IPS DF 19.7 (cell line): ENCODE measurements at regions not wholly inside any gene's neighbourhood (a gene's known extent, or its start where the extent isn't known, plus 50 kb on each side); places are given as distances from the start of the nearest gene placed in this dataset.
"Not testable (repeated sequence)": the region's sequence is repeated elsewhere in the genome, so short reads cannot be mapped to it uniquely, and the experiment has no call there.

Source experiments
- DNase-seq: peaks from one replicate; pipeline ENCODE4 v3.0.0-alpha.2; 2013; ENCODE audit warnings: low read depth, low spot score

DNA sequence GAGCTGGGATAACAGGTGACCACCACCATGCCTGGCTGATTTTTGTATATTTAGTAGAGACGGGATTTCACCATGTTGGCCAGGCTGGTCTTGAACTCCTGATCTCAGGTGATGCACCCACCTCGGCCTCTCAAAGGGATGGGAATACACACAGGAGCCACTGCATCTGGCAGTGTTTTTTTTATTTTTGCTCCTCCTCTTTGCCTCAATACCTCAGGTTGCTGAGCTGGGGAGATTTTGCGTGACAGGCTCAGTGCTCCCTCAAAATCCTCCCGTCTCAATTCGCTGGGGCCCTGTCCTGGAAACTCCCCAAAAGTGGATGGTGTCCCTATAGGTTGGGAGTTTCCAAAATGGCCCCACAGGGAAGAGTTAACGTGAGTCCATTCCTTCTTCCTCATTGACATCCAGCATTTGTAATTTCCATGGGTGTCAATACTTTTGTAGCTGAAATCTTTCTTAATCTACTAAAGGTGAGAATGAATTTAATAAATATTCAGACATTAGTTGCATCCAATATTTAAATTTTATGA lies 71.8 kb downstream of the GGTLC2 start:
- DNase-seq, result no peak

DNA sequence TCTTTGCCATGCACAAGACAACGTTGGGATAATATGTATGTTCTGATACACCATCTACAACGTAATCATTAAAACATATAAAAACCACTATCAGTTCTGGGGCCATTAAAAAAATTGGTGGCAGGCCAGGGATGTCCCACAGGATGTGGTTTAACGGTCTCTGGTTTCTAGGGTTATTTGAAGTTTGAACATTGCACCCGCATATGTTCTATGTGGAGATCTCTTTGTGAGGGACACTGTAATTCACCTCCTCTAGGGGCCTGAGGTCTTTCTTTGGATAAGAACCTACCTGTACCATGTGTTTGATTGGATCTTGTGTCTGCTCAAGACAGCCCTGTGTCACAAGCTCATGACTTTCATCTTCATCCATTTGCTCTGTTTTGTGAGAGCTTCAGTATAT lies 73.2 kb downstream of the GGTLC2 start:
- no peak for DNase-seq

DNA sequence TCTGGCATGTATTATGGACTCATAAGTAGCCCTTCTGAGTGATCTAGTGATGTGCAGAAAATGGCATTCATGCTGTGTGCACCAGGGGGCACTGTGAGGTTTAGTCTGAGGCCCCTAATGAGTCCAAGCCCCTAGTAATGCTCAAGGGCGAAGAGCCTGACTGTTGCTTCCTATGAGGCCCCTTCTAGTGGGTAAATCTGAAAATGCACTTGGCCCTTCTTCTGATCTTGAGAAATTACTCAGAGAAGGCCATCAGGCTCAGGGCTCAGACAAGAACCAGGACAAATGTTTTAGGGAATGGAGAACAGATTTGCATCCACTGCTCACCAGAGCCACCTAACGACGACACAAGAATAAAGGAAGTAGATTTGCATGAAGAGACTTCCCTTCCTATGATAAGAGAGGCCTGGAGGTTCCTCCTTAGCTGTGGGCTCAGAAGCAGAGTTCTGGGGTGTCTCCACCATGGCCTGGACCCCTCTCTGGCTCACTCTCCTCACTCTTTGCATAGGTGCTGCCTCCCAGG lies 75.8 kb downstream of the GGTLC2 start:
- no peak for DNase-seq

DNA sequence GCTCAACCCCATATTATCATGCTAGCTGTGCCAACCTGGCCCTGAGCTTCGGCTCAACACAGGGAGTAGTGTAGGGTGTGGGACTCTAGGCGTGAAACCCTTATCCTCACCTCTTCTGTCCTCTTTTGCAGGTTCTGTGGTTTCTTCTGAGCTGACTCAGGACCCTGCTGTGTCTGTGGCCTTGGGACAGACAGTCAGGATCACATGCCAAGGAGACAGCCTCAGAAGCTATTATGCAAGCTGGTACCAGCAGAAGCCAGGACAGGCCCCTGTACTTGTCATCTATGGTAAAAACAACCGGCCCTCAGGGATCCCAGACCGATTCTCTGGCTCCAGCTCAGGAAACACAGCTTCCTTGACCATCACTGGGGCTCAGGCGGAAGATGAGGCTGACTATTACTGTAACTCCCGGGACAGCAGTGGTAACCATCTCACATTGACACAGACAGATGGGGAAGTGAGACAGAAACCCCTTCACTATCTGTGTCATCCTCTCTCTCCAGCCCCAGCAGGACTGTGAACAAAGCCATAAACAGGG lies 76.4 kb downstream of the GGTLC2 start:
- no peak for DNase-seq

DNA sequence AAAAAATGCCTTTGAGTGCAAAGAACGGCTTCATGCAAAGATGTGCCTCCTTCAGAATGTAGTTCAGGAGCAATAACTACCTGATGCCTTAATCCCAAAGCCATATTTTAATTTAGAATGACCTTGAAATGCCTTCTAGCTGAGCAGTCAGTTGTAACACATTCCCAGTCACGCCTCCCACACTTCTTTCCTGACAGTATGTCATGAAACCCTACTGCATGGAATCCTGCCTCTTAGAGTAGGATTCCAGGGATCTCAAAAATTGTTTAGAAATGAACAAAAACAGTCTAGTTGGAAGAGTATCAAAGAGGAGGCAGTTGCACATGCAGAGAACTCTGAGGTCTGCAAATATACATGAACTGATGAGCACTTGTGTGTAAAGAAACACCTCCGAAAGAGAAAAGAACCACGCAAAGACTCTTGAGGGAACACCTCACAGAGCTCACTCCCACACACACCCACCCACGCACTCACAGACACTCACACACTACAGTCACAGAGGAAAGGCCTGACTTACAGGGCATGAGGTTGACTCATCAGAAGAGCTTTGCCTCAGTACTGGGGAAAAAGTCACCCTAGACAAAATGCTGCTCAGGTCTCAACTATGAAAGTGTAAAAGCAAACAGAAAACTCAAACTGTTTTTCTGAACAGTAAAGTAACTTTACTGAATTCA lies 77.4 kb downstream of the GGTLC2 start:
- DNase-seq, result no peak

DNA sequence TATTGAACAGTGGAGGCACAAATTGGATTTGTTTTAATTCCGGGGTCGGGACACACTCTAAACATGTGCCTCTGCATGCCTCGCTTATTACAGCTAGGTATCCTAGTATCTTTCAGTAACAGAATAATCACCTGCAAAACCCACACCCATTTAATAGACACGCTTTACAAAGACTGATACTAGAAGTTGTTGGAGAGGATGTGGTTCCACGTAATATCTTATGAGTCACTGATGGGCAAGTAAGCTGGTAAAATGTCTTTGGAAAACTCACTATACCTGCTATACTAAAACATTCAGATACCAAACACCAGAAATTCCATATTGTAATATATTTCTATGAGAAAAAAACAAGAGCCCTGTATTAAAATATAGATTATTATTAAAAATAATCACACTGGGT lies 84.0 kb downstream of the GGTLC2 start:
- no peak for DNase-seq

DNA sequence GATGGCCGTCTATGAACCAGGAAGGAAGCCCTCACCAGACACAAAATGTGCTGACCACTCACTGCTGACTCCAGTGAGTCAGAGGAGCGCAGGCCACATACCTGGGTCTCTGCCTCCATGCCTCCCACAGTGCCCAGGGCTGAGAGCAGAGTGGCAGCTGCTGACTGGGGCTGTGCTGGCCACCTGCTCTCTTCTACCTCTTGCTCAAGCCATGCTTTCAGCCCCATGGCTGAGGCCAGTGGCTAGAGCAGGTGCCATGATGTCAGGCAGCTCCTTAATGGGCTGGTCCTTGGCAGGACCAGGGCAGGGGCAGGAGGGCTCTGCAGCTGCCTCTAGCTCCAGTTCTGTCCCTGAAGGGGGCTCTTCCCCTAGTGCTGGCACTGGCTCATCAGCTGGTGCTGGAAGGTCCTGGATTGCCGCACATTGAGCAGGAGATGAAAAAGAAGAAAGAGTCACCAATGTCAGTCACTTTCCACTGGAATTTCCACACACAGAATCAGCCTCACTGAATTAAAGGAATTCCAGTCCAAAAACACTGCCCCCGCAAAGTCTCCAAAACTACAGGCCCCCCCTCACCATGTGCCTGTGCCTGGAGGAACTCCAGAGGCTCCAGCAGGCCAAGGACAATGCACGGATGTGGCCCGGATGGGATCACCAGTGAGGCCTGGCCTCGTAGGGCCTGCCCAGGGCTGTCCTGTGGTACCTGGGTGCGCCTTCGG lies 86.4 kb downstream of the GGTLC2 start:
- no peak for DNase-seq

DNA sequence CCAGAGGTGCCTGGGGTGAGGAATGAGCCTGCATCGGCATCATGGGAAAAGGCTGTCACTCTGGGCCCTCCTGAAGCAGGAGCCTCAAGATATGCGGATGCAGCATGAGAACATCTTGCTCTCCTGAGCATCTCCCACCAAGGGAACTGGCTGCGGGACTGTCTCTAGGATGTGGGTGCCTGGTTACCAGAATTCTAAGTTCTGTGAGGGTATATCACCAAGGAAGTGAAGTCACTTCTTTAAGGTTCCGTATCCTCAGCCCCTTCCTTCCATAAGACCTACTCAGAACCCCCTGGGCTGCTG lies 86.9 kb downstream of the GGTLC2 start:
- no peak for DNase-seq

DNA sequence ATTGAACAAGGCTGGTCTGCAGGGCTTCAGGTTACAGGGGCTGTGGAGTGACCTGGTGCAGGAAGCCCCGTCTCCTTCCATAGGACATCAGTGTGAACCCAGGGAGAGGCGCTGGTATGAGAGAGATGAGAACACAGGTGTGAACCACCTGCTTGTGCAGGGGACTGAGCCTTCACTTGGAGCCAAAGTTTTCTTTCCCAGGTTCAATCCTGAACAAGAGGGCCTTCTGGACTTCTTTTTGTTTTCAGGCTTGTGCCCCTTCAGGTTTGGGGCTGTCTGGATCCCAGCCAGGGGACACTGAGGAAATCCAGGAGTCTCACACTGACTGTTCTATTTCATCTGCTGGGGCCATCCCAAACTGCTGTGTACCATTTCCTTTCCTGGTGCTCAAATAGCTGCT lies 88.6 kb downstream of the GGTLC2 start:
- not testable (repeated sequence) for DNase-seq

DNA sequence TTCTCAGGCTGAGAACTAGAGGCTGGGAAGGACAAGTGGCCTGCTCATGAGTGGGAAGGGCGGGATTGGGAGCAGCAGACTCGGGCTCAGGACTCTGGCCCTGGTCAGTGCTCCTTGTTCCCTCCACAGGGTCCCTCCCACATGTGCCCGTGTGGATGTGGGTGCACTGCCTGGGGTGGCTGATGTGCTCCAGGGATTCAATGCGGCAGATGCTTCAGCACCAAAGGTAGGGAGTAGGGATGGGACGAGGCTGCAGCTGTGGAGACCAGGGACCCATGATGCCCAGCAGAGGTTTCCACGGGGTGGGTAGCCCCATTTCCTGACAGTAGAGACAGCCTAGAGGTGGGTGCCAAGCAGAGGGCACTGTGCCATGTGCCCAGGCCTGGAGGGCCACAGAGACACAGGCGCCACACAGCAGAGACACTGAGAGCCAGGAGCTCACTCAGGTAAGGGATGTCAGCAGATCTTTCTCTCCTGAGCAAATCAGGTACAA lies 89.5 kb downstream of the GGTLC2 start:
- no peak for DNase-seq

DNA sequence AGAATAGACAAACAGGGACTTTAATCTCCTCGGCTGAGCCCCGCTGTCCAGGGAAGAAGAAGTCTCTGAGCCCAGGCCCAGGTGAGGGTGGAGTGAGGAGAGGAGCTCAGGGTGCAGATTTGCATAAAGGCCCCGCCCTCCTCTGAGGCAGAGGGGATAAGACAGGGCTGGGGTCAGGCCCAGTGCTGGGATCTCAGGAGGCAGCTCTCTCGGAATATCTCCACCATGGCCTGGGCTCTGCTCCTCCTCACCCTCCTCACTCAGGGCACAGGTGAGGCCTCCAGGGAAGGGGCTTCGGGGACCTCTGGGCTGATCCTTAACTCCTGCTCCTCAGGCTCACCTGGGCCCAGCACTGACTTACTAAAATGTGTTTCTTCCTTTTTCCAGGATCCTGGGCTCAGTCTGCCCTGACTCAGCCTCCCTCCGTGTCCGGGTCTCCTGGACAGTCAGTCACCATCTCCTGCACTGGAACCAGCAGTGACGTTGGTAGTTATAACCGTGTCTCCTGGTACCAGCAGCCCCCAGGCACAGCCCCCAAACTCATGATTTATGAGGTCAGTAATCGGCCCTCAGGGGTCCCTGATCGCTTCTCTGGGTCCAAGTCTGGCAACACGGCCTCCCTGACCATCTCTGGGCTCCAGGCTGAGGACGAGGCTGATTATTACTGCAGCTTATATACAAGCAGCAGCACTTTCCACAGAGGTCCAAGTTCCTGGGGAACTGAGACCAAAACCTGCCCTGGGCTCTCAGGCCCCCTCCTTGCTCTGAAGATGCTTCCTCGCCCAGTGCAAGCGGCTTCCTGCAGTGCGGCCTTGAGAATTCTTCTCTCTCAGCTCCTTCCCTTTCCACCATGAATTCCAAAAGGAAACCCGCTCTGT lies 90.2 kb downstream of the GGTLC2 start:
- DNase-seq, result not testable (repeated sequence)

DNA sequence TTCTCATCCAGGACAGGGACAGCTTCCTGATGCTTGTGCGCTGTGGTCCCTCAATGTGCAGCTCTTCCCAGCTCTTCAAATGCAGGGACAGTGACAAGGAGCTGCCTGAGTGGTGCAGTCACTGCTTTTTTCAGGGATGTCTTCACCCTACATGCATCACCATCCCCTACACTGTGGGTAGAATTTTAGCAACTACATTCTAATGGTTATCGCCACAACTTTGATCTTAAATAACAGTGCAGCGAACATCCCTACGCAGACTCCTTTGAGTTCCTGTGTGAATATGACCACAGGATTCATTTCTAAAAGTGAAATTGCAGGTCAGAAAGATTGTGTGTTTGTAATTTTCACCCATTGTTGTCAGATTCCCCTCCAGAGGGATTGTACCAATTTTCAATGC lies 90.9 kb downstream of the GGTLC2 start:
- not testable (repeated sequence) for DNase-seq

DNA sequence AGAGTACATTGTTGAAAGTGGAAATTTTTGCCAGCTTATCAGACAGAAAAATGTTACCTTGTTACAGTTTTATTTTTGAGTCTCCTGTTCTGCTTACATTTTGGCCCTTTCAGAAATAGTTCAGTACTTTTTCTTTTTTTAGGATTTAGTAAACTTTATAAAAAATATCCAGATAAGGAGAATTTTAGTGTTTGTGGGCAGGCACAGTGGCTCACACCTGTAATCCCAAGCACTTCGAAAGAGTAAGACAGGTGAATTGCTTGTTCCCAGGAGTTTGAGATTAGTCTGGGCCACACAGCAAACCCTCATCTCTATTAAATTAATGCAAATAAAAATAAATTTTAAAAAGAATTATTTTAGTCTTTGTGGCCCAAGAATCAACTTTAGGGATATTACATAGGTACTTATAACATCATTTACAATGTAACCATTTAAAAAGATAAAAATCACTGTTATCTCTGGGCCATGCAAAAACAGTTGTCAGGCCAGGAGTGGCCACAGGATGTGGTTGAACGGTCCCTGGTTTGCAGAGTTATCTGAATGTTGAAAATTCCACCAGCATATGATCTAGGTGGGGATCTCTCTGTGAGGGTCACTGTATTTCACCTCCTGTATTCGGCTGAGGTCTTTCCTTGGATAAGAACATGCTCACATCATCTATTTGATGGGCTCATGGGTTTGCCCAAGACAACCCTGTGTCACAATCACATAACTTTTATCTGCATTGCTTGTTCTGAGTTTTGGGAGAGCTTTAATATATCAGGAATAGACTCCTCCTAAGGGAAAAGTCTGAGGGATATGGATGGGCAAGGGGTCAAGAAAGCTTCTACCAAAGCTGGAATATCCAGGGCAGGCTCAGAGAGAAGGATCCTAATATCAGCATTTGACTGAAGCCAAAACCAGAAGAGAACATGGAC lies 91.5 kb downstream of the GGTLC2 start:
- DNase-seq, result no peak

DNA sequence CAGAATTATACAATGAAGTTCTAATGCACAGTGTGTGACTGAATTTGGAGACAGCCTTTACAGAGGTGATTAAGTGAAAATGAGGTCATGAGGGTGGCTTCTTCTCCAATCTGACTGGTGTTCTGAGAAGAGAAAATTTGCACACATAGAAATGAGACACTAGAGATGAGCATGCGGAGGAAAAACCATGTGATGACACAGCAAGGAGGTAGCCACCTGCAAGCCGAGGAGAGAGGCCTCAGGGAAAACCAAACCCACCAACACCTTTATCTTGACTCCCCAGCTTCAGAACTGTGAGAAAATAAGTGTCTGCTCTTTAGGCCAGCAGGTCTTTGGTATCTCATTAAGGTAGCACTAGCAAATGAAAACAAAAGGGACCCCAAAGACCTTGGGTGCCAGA lies 93.2 kb downstream of the GGTLC2 start:
- no peak for DNase-seq

DNA sequence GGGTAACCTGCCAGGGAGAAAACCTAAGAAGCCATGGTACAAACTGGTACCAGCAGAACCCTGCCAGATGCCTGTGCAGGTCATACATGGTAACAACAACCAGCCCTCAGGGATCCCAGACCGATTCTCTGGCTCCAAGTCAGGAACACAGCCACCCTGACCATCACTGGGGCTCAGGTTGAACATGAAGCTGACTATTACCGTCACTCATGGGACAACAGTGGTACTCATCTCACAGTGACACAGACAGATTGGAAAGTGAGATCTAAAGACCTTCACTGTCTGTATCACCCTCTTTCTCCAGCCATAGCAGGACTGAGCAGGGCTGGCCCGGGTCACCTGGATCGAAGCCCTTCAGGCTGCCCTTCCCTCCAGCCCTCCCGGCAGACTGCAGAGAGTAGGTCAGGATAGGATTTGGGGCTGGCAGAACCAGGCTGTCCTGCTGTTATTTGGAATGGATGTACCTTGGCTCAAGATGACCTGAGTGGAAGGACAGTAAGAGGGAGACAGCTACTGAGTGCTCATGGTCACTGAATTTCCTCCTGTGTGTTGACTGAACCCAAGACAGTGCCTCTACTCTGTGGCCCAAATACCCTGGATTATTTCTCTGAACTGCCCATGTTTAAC lies 94.7 kb downstream of the GGTLC2 start:
- DNase-seq, result no peak

DNA sequence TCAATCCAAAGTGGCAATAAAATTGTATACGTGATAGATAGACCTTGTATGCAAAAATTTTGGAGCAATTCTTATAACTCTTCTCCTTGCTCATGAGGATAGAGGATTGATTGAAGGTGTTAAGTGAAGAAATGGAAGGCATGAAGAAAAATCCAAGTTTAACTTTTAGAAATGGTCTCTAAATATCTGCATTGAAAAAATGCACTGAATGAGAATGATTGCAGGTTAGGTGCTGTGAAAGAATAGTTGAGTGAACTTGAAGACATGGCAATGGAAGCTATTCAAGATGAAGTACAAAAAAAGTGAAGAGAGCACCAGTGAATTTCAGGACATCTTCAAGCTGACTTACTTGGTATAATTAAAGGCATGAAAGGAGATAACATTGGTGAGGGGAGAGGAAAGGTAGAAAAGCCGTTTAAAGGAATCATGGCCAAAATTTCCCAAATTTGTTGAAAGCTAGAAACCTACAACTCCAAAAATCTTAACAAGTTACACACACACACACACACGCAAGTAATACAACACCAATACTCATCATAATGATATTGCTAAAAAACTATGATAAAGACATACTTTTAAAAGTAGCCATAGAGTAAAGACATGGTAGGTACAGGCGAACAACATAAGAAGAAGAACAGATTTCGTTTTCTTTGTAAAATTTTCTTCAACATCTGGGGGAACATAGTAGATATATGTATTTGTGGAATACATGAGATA lies 96.3 kb downstream of the GGTLC2 start:
- DNase-seq, result no peak

DNA sequence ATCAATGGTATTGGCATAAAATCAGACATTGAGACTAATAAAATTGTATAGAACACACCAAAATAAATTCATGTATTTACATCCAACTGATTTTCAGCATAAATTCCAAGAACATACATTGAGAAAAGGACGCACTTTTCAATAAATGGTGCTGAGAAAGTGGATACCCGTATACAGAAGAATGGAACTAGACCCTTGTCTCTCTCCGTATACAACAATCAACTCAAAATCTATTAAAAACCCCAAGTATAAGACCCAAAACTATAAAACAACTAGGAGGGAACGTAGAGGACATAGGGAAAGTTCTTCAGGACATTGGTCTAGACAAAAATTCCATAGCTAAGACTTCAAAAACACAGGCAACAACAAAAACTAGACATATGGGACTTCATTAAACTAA lies 97.4 kb downstream of the GGTLC2 start:
- DNase-seq, result no peak

DNA sequence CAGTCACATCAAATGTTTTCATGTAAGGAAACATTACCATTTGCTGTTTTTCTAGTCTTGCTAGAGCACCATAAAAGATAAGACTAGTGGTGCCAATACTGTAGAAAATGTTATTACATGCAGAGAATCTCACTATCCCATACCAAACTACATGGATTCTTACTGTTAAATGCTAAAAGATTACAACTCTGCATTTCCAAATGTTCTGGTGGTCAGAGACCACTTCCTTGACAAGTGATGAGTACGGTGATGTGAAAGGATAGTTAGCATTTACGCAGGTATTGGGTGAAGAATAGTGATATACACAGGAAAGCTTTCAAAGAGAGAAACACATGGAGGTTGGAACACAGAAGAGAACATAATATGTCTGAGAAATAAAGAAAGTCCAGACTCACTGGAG lies 98.2 kb downstream of the GGTLC2 start:
- no peak for DNase-seq

DNA sequence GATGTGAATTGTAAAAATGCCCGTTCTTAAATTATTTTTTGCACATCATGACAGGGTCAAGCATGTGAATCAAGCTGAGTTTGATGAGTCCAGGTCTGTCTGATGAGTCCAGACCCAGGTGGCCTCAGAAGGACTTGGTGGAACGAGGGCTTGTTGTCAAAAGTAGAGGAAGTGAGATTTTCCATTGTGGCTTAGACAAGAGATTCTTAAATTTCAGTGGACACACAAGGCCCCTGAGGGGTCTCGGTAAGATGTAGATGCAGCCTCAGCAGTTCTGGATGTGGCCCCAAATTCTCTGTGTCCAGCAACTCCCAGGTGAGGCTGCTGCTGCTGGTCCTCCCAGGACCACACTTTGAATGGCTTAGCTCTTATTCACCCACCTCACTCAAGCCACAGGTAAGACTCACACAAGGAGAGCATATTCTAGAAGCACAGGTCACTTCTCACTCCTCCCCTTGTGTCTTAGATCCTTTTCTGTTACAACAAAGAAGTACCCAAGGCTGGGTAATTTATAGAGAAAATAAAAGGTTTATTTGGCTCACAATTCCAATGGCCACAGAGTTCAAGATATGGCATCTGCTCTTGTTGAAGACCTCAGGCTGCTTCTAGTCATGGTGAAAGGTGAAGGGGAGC lies 98.8 kb downstream of the GGTLC2 start:
- DNase-seq, result no peak
